PFSK-1 (cell line): ENCODE measurements at regions not wholly inside any gene's neighbourhood (a gene's known extent, or its start where the extent isn't known, plus 50 kb on each side); places are given as distances from the start of the nearest gene placed in this dataset.

ENCODE experiments used
- FOXP2 ChIP-seq: optimal IDR thresholded peaks from 2 replicates; pipeline ENCODE3; 2011; ENCODE audit warnings: borderline replicate concordance, control low read depth, inconsistent platforms; ENCODE audit not compliant: insufficient read depth; ENCODE audit errors: extremely low read length, extremely low read depth
- POLR2AphosphoS5 ChIP-seq: IDR thresholded peaks from 2 replicates; pipeline ENCODE4 v1.6.1; 2012; ENCODE audit warnings: low read depth, mild to moderate bottlenecking, control low read depth, low read length, moderate library complexity
- REST ChIP-seq, 2 experiments: IDR thresholded peaks; 2 replicates each; pipeline versions ENCODE4 v1.6.1 to v1.8.0; 2011 to 2012; ENCODE audit warnings: low read depth in 2 of 2, low read length in 2 of 2, control low read depth in 1 of 2, inconsistent platforms in 1 of 2, mild to moderate bottlenecking in 1 of 2, moderate library complexity in 1 of 2; ENCODE audit not compliant: insufficient read depth in 1 of 2
- SIN3A ChIP-seq: IDR thresholded peaks from 2 replicates; pipeline ENCODE4 v1.6.1; 2012; ENCODE audit warnings: mild to moderate bottlenecking, low read length, moderate library complexity, borderline replicate concordance; ENCODE audit not compliant: insufficient read depth
- TAF1 ChIP-seq: IDR thresholded peaks from 2 replicates; pipeline ENCODE4 v1.6.1; 2012; ENCODE audit warnings: low read length, control low read depth, borderline replicate concordance; ENCODE audit not compliant: insufficient read depth

- TF ChIP-seq FOXP2 (no peak), POLR2AphosphoS5 (no peak), TAF1 (no peak), REST (IDR thresholded peaks at IDR 0.05; ENCODE audit: insufficient read depth in 1 of 2, low read depth in 2 of 2, low read length in 2 of 2) (no peak), SIN3A (no peak)
These were observed 285.0 kb downstream of the STIM2 start for GRCh38 chr4:27145597-27145996.

- TF ChIP-seq SIN3A: no peak
- TF ChIP-seq TAF1: no peak
- TF ChIP-seq FOXP2: no peak
- TF ChIP-seq REST (IDR thresholded peaks at IDR 0.05; ENCODE audit: insufficient read depth in 1 of 2, low read depth in 2 of 2, low read length in 2 of 2): no peak
- no peak for TF ChIP-seq POLR2AphosphoS5
These were observed 287.7 kb downstream of the STIM2 start for GRCh38 chr4:27148211-27148895.

- TF ChIP-seq POLR2AphosphoS5: no peak
- TF ChIP-seq FOXP2: no peak
- peak; percentile 19; the same call in 1 of the 2 replicates for TF ChIP-seq TAF1
- no peak for TF ChIP-seq SIN3A
- TF ChIP-seq REST (IDR thresholded peaks at IDR 0.05; ENCODE audit: insufficient read depth in 1 of 2, low read depth in 2 of 2, low read length in 2 of 2): no peak
These were observed 289.0 kb downstream of the STIM2 start for GRCh38 chr4:27149541-27150212.

GRCh38 chr4:27152703-27153102 is 292.1 kb downstream of the STIM2 start:
- TF ChIP-seq FOXP2: no peak
- no peak for TF ChIP-seq POLR2AphosphoS5
- no peak for TF ChIP-seq SIN3A
- TF ChIP-seq REST (IDR thresholded peaks at IDR 0.05; ENCODE audit: insufficient read depth in 1 of 2, low read depth in 2 of 2, low read length in 2 of 2): no peak

GRCh38 chr4:27154706-27155105 is 294.1 kb downstream of the STIM2 start:
- peak; percentile 88; the same call in 1 of the 2 replicates for TF ChIP-seq SIN3A
- TF ChIP-seq TAF1: no peak
- no peak for TF ChIP-seq POLR2AphosphoS5
- TF ChIP-seq FOXP2: no peak
- TF ChIP-seq REST (IDR thresholded peaks at IDR 0.05; ENCODE audit: insufficient read depth in 1 of 2, low read depth in 2 of 2, low read length in 2 of 2): 0 out of 4 replicates have a peak, but pooled peaks of 1 of the 2 experiments have one; percentile 26
